ENCODE measurements at regions not wholly inside any gene's neighbourhood (a gene's known extent, or its start where the extent isn't known, plus 50 kb on each side); places are given as distances from the start of the nearest gene placed in this dataset.

GRCh38 chr4:98780926-98781325, 122.5 kb upstream of the TSPAN5 start:
- TF ChIP-seq EZH2phosphoT487 (IDR thresholded peaks at IDR 0.05; ENCODE audit: insufficient read depth, low read depth) (no peak), EZH2 (IDR thresholded peaks at IDR 0.05; ENCODE audit: insufficient read depth, poor library complexity, severe bottlenecking) (no peak)
